Epithelial cell of esophagus (primary cell): ENCODE measurements at regions not wholly inside any gene's neighbourhood (a gene's known extent, or its start where the extent isn't known, plus 50 kb on each side); places are given as distances from the start of the nearest gene placed in this dataset.

ENCODE experiments used
- DNase-seq: peaks from one replicate; pipeline ENCODE4 v3.0.0; 2010; ENCODE audit warnings: low read depth
- H3K4me3 ChIP-seq: 2 replicates; pipeline ENCODE4 v1.5.1; 2011; ENCODE audit warnings: mild to moderate bottlenecking, low read length, control low read depth
- CTCF ChIP-seq: IDR thresholded peaks from 2 replicates; pipeline ENCODE4 v1.5.1; 2011; ENCODE audit warnings: low read depth, mild to moderate bottlenecking, low read length, control low read depth, inconsistent platforms; ENCODE audit not compliant: insufficient read depth; ENCODE audit errors: missing control alignments

GRCh38 chr4:34731070-34731469 is 1513.2 kb downstream of the ARAP2 start:
- peak; percentile 75 for DNase-seq

GRCh38 chr4:34732176-34732950 is 1512.0 kb downstream of the ARAP2 start:
- TF ChIP-seq CTCF: no peak
- DNase-seq: no peak
- H3K4me3 ChIP-seq: no peak overlapping the region

More at GRCh38 chr4:34731070-34731469, 1513.2 kb downstream of the ARAP2 start:
- TF ChIP-seq CTCF: no peak
- H3K4me3 ChIP-seq: no peak overlapping the region

GRCh38 chr4:34733185-34733941 is 1511.0 kb downstream of the ARAP2 start:
- no peak for DNase-seq
- TF ChIP-seq CTCF: no peak
- no peak overlapping the region for H3K4me3 ChIP-seq

- no peak overlapping the region for H3K4me3 ChIP-seq
- DNase-seq: peak; percentile 9
- peak; percentile 13 for TF ChIP-seq CTCF
Measured at GRCh38 chr4:34766935-34767334, 1477.4 kb downstream of the ARAP2 start.

GRCh38 chr4:34767407-34767806 is 1476.9 kb downstream of the ARAP2 start:
- DNase-seq: no peak
- TF ChIP-seq CTCF: no peak
- no peak overlapping the region for H3K4me3 ChIP-seq

GRCh38 chr4:34771632-34772031 is 1472.7 kb downstream of the ARAP2 start:
- TF ChIP-seq CTCF: no peak

More at GRCh38 chr4:34771632-34772031, 1472.7 kb downstream of the ARAP2 start:
- DNase-seq: no peak
- H3K4me3 ChIP-seq: no peak overlapping the region
